ENCODE measurements at regions not wholly inside any gene's neighbourhood (a gene's known extent, or its start where the extent isn't known, plus 50 kb on each side); places are given as distances from the start of the nearest gene placed in this dataset.
A peak's percentile ranks its signal among the peaks of the same experiment; 100 is the strongest.

- ChIA-PET CTCF (no interaction called here), POLR2A (no interaction called here)
- no peak for DNase-seq (ENCODE audit: extremely low spot score)
- TF ChIP-seq CTCF (IDR thresholded peaks at IDR 0.05; ENCODE audit: control extremely low read depth, extremely low read depth, low read depth, missing control alignments) = no peak
These were observed 136.9 kb upstream of the ZBTB40 start for GRCh38 chr1:22314706-22315105.

- POLR2A ChIA-PET = no interaction called here
- TF ChIP-seq CTCF (IDR thresholded peaks at IDR 0.05; ENCODE audit: control extremely low read depth, extremely low read depth, low read depth, missing control alignments) = no peak
- CTCF ChIA-PET = no interaction called here
- DNase-seq (ENCODE audit: extremely low spot score) = no peak
These were observed 136.2 kb upstream of the ZBTB40 start for GRCh38 chr1:22315315-22316078.

DNA sequence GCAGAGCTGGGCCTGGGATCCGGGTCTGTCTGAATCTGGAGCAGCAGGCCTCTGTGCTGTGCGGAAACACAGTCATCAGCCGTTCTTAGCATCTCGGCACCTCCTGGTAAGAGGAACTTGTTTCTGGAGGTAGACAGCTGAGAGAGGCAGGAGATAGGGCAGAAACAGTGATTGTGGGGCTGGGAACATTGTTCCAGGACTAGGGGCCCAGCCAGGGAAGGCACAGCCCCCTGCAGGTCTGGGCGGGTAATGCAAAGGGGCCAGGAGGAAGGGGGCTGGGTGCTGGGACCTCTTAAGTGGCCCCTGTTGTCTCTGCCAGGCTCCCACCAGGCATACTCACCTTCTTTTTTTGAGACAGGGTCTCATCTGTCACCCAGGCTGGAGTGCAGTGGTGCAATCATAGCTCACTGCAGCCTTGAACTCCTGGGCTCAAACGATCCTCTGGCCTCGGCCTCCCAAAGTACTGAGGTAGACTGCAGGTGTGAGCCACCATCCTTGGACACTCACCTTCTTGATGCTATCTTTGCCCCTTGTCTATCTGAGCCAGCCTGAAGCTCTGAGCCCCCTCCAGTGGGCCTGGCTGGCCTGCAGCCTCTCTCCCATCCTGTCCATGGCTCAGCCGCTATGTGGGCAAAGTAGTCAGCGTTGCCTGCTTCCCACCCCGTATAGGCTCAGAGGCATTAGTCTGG lies 134.3 kb upstream of the ZBTB40 start:
- ChIA-PET CTCF (interaction anchor here (1.0 to 1.7 kb wide), 6 partner anchors 8 to 120 kb away, joined by 3 to 5 read pairs (median 3); no protein-coding TSS in a partner anchor), POLR2A (no interaction called here)
- DNase-seq (ENCODE audit: extremely low spot score) = peak; percentile 63
- TF ChIP-seq CTCF (IDR thresholded peaks at IDR 0.05; ENCODE audit: control extremely low read depth, extremely low read depth, low read depth, missing control alignments) = peak; percentile 43

- POLR2A ChIA-PET = no interaction called here
- DNase-seq (ENCODE audit: extremely low spot score) = no peak
- CTCF ChIA-PET = interaction anchor here (1.1 to 1.7 kb wide), 5 partner anchors 8 to 121 kb away, joined by 3 to 5 read pairs (median 3); no protein-coding TSS in a partner anchor
- TF ChIP-seq CTCF (IDR thresholded peaks at IDR 0.05; ENCODE audit: control extremely low read depth, extremely low read depth, low read depth, missing control alignments) = no peak
These were observed 133.8 kb upstream of the ZBTB40 start for GRCh38 chr1:22317920-22318243.

GRCh38 chr1:22318279-22318981 lies 133.2 kb upstream of the ZBTB40 start:
- POLR2A ChIA-PET = no interaction called here

More at GRCh38 chr1:22318279-22318981, 133.2 kb upstream of the ZBTB40 start:
- CTCF ChIA-PET = interaction anchor here (1.1 to 1.7 kb wide), 4 partner anchors 9 to 121 kb away, joined by 3 to 4 read pairs (median 3); no protein-coding TSS in a partner anchor
- no peak for DNase-seq (ENCODE audit: extremely low spot score)
- no peak for TF ChIP-seq CTCF (IDR thresholded peaks at IDR 0.05; ENCODE audit: control extremely low read depth, extremely low read depth, low read depth, missing control alignments)

Measured in GM10248 (cell line).